Cardiac fibroblast (primary cell): ENCODE measurements at regions not wholly inside any gene's neighbourhood (a gene's known extent, or its start where the extent isn't known, plus 50 kb on each side); places are given as distances from the start of the nearest gene placed in this dataset.
"Not testable (repeated sequence)": the region's sequence is repeated elsewhere in the genome, so short reads cannot be mapped to it uniquely, and the experiment has no call there.

ENCODE experiments used
- DNase-seq, 2 donors: peaks; one replicate each; pipeline versions ENCODE4 v3.0.0 to v3.0.0-alpha.2; 2010; ENCODE audit warnings: low read depth in 2 of 2
- H3K4me3 ChIP-seq, 2 donors: replicated peaks in 1 of 2; 1 replicate in 1 of 2; 2 replicates in 1 of 2; pipeline ENCODE4 v1.5.1; 2011; ENCODE audit warnings: low read depth in 2 of 2, low read length in 2 of 2, mild to moderate bottlenecking in 2 of 2, moderate library complexity in 1 of 2
- CTCF ChIP-seq: IDR thresholded peaks from one replicate; pipeline ENCODE4 v1.5.1; 2011; ENCODE audit warnings: low read depth, mild to moderate bottlenecking, low read length, inconsistent platforms

- DNase-seq = no peak
- TF ChIP-seq CTCF = no peak
- H3K4me3 ChIP-seq = no peak overlapping the region
Measured at GRCh38 chr7:25059576-25059975, 65.5 kb downstream of the CYCS start.

DNA sequence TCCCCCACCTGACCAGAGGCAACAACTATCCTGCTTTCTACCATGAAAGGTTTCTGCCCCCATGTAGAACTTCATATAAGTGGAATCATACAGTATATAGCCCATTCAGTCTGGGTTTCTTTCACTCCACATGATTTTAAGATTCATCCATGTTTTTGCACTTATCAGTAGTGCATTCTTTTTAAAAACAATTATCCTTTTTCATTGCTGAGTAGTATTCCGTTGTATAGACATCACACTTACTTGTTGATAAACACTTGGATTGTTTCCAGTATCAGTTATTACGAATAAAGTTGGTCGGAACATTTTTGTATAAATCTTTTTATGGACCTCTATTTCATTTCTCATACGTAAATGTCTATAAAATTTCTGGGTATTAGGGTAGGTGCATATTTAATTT is 68.7 kb downstream of the CYCS start:
- TF ChIP-seq CTCF = no peak
- no peak for DNase-seq
- no peak overlapping the region for H3K4me3 ChIP-seq

DNA sequence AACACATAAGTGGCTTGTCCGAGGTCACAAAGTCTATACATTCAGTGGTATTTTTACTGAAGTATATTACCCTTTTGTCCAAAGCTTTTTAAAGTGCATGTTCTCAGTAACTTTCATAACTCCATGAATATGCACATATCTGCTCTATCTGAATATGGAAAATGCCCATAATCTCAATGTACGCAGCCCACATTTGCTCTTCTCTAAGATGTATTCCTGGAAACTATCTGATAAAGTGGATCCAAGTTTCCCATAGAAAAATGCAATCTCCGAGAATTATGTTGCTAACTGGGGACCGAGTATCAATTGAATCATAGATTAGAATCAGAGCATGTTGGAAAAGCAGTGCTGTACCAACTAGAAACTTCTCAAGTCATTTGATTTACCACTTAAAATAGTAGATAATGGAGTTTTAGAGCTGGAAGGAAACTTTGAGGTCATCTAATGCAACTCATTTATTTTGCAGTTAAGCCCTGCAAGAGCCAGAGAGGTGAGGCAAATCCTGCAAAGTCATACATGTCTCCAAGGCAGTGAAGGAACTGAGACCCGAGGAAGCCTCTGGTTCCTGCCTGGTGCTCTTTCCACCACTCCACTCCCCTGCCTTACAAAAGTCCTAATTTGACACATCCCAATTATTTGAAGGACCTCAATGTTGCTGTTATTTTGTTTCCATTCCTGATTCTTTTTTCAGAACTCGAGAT is 69.4 kb downstream of the CYCS start:
- DNase-seq = no peak
- no peak for TF ChIP-seq CTCF
- no peak overlapping the region for H3K4me3 ChIP-seq

GRCh38 chr7:25054819-25055519 is 70.1 kb downstream of the CYCS start:
- no peak for TF ChIP-seq CTCF
- H3K4me3 ChIP-seq = no peak overlapping the region
- DNase-seq = no peak

DNA sequence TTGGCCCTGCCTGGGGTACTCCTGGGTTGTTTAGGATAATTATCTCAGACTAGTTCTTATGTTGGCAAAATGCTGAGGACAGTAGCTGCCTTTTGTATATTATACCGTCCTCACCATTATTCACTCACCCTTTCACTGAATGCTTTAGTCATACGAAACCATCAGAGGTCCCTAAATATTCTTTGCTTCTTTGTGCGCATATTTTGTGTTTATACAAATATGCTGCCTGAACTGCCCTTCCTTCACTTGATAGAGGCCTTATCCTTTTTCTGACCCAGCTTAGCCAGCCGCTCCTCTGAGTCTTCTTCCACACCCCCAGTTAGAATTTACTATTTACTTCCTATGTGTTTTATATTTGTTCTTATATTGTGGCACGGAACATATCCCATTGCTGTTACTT is 70.2 kb upstream of the OSBPL3 start:
- H3K4me3 ChIP-seq = no peak overlapping the region
- no peak for DNase-seq
- no peak for TF ChIP-seq CTCF

DNA sequence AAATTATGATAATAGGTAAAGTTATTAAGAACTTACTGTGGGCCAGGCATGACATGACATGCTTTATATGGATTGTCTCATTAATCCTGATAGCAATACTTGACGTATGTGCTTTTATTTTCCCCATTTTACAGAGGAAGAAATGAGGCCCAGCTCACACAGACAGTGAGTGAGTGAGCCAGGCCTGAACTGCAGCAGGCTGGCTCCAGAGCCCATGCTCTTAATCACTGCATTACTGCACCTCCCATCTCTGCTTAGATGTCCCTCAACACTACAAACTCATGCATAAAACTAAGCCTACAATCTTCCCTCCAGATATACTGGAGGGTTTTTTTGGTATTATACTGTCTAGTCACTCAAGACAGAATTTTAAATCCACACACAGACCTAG is 68.5 kb upstream of the OSBPL3 start:
- TF ChIP-seq CTCF = no peak
- DNase-seq = no peak
- H3K4me3 ChIP-seq = no peak overlapping the region

GRCh38 chr7:25047571-25048443 is 67.8 kb upstream of the OSBPL3 start:
- DNase-seq, H3K4me3 ChIP-seq: not testable (repeated sequence)
